ENCODE measurements at regions not wholly inside any gene's neighbourhood (a gene's known extent, or its start where the extent isn't known, plus 50 kb on each side); places are given as distances from the start of the nearest gene placed in this dataset.

DNA sequence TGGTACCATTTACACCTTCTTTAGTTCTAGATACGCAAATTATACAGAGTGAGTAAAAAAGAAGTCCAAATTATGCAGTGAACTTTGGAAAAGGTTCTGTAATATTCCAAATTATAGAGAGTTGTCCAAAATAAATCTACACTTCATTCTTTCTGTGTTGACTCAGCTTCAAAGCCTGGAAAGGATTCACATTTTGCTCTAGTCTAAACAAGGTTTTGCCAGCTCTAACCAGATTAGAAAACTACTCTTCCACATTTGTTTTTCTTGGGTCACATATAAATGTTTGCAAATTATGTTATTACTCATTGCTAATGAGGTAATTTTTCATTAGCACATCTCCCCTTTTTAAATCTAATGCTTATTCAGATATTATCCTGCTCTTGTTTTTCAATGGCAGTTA lies 1562.4 kb upstream of the SEL1L start:
- TF ChIP-seq REST (IDR thresholded peaks at IDR 0.05; ENCODE audit: insufficient read depth in 1 of 2, low read depth in 2 of 2, low read length in 2 of 2), result no peak
- TF ChIP-seq TAF1 (IDR thresholded peaks at IDR 0.05; ENCODE audit: borderline replicate concordance, insufficient read depth, low read length), result no peak
